Coronary artery (tissue), 2 donors: ENCODE measurements at regions not wholly inside any gene's neighbourhood (a gene's known extent, or its start where the extent isn't known, plus 50 kb on each side); places are given as distances from the start of the nearest gene placed in this dataset.

Experiments used
- DNase-seq: peaks from one replicate; pipeline ENCODE4 v3.0.0-alpha.2; 2017; ENCODE audit warnings: low spot score
- H3K27ac ChIP-seq, 2 donors: fragments of 200-600 bp; sonication (generic); one replicate each; pipeline ENCODE4 v1.5.1; 2016 to 2019
- H3K4me3 ChIP-seq: fragments of 200-600 bp; sonication (generic); 2 replicates; pipeline ENCODE4 v1.5.1; 2016; ENCODE audit warnings: mild to moderate bottlenecking, moderate library complexity
- TF ChIP-seq, protein P1 (sequence below): fragments of 200-600 bp; sonication (generic); IDR thresholded peaks from one replicate; pipeline ENCODE4 v1.5.1; 2019; ENCODE audit warnings: antibody characterized with exemption

DNA sequence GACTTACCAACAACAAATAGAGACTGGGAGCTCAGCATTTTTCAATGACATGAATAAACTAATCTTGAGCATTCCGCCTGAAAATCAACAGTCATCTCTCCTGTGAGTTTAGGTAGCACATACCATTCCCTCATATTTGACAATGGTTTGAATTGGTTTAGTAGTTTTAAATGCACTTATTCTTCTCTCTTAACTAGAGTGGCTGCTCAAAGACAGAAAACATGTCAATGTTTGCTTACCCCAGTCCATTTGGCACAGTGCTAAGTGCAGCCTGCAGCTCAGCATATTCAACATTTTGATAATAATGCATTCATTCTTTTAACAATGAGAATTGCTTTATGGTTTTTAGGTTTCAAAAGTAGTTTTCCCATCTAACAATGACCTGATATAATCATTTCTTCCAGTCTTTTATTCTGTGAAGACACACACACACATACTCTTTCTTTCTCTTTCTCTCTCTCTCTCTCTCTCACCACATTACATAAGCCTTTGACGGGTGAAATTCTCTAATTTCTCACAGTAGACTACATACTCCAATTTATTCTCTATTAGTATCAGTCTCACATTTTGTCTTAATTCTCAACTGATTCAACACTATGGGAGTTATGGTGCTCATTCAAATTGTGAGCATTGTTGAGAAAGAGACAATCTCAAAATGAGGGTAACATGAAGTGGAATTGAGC is 432.3 kb downstream of the LRRIQ3 start:
- TF ChIP-seq, protein P1, sequence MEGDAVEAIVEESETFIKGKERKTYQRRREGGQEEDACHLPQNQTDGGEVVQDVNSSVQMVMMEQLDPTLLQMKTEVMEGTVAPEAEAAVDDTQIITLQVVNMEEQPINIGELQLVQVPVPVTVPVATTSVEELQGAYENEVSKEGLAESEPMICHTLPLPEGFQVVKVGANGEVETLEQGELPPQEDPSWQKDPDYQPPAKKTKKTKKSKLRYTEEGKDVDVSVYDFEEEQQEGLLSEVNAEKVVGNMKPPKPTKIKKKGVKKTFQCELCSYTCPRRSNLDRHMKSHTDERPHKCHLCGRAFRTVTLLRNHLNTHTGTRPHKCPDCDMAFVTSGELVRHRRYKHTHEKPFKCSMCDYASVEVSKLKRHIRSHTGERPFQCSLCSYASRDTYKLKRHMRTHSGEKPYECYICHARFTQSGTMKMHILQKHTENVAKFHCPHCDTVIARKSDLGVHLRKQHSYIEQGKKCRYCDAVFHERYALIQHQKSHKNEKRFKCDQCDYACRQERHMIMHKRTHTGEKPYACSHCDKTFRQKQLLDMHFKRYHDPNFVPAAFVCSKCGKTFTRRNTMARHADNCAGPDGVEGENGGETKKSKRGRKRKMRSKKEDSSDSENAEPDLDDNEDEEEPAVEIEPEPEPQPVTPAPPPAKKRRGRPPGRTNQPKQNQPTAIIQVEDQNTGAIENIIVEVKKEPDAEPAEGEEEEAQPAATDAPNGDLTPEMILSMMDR = no peak
- Histone ChIP-seq H3K27ac (no peak overlapping the region), H3K4me3 (no peak overlapping the region)
- DNase-seq = no peak

DNA sequence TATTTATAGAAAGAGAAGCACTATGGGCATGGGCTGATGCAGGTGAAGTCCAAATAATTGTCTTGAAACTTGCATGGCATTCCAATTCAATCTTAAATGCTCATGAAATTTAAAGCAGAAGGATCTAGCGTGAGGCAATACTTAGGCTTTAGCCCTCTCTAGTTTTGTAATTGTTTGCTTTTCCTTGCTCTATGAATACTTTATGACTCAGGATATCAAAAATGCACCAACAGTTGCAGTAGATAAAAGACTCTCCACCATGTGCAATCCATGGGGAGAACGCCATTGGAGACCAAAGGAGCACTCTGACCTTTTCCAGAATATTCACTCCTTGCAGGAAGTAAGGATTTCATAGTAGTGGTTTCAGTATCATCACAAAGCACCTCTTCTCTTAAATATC is 436.4 kb downstream of the LRRIQ3 start:
- TF ChIP-seq, protein P1 = no peak
- no peak for DNase-seq
- H3K4me3 ChIP-seq = no peak overlapping the region
- no peak overlapping the region for H3K27ac ChIP-seq

DNA sequence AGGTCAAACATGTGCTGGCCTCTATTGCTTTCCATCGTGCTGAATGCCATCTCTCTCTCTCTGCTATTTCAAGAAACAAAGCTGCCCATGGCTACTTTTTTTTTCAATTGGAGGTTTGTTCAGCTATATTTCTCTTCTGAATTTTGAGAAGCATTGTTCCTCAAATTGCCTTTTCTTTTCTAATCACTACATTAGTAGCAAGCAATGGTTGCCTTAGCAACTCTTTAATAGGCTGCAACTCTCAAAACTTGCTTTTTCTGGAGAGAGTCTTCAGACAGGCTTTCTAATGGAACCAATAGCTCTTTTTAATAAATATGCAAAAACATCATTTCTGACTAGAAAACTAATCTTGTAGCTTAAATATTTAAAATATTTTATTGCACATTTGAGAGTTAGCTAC is 439.0 kb downstream of the LRRIQ3 start:
- no peak for DNase-seq
- Histone ChIP-seq H3K27ac (no peak overlapping the region), H3K4me3 (no peak overlapping the region)
- TF ChIP-seq, protein P1 = no peak

DNA sequence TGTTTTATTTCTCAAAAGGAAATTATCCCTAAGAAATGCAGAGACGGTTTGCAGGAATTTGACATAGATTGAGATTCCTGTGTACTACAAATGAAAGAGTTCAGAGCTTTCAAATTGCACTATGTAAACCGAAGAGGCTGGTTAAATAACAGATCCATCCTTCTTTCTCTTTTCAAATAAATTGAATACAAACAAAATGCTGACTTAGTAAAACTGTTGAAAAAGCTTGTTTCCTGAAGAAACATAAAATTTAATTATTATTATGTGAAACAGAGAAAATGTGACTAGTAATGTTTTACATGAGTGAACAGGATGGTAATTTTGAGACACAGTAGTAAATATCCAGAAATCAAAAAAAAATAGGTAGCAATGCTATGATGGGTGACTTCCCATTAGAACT is 441.2 kb downstream of the LRRIQ3 start:
- TF ChIP-seq, protein P1 = no peak
- DNase-seq = no peak
- Histone ChIP-seq H3K4me3 (no peak overlapping the region), H3K27ac (no peak overlapping the region)

DNA sequence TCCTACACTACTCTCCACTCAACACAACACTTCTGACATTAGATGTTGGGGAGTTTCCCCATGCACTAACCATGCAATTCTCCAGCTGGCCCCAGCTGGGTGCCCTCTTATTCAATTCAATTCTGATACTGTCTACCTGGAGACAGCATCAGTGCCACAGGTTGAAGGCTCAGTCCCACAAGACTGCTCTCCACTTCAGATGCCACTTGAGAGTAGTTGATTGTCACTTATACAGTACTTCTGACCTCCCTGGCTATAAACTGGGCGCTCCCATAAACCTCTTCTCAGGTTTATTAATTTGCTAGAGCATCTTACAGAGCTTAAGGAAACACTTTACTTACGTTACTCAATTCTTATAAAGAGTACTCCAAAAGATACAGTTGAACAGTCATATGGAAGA is 442.3 kb downstream of the LRRIQ3 start:
- no peak overlapping the region for H3K4me3 ChIP-seq
- no peak overlapping the region for H3K27ac ChIP-seq
- no peak for DNase-seq
- TF ChIP-seq, protein P1 = no peak

DNA sequence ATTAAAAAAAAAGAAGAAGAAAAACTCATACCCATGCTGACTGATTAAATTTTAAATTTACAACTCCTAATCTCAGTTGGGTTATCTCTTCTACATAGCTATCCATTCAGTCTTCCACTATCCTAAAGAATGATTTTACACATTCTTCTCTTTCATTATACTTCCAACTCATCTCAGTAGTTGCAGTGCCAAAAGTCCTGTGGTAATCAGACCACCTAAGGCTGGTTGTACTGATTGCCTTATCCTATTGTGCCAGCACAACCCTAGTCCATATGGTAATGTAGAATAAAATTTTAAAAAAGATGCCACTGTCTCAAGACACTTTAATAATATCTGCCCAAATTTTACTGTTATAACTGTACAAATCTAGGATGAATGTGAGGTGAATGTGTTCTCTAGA is 448.0 kb downstream of the LRRIQ3 start:
- H3K27ac ChIP-seq = no peak overlapping the region
- TF ChIP-seq, protein P1 = no peak

DNA sequence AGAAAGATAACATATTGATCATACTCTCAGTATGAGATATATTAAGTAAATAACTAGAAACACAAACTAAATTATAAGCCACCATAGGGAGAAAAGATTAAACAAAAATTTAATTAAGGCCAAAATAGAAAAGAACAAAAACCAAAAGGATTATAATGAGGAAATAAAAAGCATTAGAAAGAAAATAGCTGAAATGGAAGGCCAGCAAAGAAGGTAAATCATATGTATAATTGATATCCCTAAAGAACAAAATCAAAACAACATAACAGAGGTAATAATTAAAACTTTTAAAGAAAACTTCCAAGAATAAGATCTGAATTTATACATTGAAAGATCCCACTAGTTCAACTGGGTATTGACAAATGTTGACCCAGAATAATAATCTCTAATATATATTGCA is 453.0 kb downstream of the LRRIQ3 start:
- DNase-seq = no peak
- H3K27ac ChIP-seq = no peak overlapping the region
- H3K4me3 ChIP-seq = no peak overlapping the region
- TF ChIP-seq, protein P1 = no peak

More for the DNA sequence above, 448.0 kb downstream of the LRRIQ3 start:
- no peak overlapping the region for H3K4me3 ChIP-seq
- DNase-seq = no peak
